IPS-NIHi7 (cell line): ENCODE measurements at regions not wholly inside any gene's neighbourhood (a gene's known extent, or its start where the extent isn't known, plus 50 kb on each side); places are given as distances from the start of the nearest gene placed in this dataset.

ENCODE experiments used
- DNase-seq: peaks from one replicate; pipeline ENCODE4 v3.0.0; 2012; ENCODE audit warnings: mixed read lengths; ENCODE audit errors: extremely low spot score

GRCh38 chr12:92535961-92536360 is 166.8 kb upstream of the PLEKHG7 start:
- no peak for DNase-seq

DNA sequence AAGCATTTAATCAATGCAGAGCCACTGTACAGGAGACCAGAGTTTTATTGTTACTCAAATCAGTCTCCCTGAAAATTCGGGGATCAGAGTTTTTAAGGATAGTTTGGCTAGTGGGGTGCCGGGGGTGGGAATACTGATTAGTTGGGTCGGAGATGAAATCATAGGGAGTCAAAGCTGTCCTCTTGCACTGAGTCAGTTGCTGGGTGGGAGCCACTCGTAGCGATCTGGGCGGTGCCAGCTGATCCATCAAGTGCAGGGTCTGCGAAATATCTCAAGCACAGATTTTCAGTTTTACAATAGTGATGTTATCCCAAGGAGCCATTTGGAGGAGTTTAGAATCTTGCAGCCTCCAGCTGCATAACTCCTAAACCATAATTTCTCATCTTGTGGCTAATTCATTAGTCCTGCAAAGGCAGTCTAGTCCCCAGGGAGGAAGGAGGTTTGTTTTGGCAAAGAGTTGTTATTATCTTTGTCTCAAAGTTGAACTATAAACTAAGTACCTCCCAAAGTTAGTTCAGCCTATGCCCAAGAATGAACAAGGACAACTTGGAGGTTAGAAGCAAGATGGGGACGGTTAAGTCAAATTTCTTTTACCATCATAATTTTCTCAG is 169.4 kb upstream of the PLEKHG7 start:
- no peak for DNase-seq

- no peak for DNase-seq
Observed at GRCh38 chr12:92530706-92531105, 172.1 kb upstream of the PLEKHG7 start.

DNA sequence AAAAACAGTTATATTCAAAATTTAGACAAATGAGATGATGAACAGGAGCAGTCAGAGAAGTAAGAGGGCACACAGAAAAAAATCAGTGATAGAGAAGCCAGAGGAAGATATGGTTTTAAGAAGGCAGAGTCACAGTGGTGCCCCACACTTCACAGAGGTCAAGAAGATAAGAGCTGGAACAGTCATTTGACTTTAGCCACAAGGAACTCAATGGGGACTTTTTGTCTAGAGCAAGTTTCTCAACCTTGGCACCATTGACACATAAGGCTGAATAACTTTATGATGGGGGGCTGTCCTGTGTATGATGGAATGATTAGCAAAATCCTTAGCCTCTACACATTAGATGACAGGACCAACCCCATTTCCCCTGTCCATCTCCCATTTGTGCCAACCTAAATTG is 172.8 kb upstream of the PLEKHG7 start:
- DNase-seq, result no peak

DNA sequence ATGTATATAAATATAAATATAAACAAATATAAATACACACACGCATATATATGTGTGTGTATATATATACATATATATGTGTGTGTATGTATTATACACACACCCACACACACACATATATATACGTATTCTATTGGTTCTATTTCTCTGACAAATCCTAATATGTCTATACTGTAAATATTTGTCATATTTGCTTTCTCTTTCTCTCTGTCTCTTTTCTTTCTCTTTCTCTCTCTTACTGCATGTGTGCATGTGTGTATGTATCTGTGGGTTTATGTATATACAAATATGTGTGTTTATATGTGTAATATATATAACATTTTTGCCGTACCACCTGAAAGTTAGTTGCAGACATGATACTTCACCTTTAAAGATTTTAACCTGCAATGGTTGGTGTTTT is 174.2 kb upstream of the PLEKHG7 start:
- DNase-seq, result no peak

GRCh38 chr12:92528097-92528496 is 174.7 kb upstream of the PLEKHG7 start:
- no peak for DNase-seq

- DNase-seq, result no peak
Observed at GRCh38 chr12:92524489-92524888, 178.3 kb upstream of the PLEKHG7 start.

DNA sequence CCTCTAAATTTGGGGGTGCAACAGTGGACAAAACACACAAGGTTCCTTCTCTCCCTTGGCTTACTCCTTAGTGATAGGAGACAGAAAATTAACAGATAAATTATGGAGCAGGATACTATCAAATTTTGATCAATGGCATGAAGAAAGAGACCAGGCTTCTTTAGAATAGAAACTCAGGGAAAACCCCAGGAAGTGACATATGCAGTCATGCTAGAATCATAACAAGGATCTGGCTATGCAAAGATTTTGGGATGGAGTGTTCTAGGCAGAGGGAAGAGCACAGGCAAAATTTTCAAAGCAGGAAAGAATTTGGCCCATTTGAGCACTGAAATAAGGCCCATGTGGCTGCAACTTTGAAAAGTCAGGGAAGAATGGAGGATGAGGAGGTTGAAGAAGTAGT is 182.3 kb upstream of the PLEKHG7 start:
- DNase-seq, result no peak

- no peak for DNase-seq
Observed at GRCh38 chr12:92519284-92519683, 183.5 kb upstream of the PLEKHG7 start.

DNA sequence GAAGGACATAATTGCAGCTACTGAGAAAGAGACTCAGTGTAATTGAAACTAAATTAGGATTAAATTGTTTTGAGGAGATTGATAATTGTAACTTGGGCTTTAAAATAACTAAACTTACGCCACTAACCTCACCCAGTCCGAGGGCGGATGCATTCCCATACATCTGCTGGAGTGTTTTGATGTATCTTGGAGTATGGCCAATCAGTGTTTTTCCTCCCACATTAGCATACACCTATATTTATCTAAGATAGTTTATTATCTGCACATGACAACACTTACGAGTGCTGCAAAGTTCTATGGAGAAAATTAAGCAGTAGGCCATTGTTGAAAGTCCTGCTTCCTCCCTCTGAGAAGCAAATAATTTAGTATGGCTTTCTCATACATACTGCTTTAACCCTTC is 184.7 kb upstream of the PLEKHG7 start:
- DNase-seq, result no peak

DNA sequence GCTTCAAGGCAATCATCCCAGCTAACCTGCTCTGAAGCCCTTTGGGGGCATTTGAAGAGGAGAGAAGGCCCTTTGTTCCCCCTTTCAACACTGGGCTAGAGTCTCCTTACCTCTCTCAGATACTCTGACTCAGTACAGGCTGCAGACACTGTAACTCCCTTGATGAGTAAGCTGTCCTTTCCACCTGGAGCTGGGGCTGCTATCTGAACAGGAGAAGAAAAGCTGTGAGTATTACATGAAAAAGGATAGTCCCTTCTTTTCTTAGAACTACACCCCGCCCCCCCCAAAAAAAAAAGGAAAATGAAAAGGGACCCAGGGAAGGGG is 186.6 kb upstream of the PLEKHG7 start:
- no peak for DNase-seq

DNA sequence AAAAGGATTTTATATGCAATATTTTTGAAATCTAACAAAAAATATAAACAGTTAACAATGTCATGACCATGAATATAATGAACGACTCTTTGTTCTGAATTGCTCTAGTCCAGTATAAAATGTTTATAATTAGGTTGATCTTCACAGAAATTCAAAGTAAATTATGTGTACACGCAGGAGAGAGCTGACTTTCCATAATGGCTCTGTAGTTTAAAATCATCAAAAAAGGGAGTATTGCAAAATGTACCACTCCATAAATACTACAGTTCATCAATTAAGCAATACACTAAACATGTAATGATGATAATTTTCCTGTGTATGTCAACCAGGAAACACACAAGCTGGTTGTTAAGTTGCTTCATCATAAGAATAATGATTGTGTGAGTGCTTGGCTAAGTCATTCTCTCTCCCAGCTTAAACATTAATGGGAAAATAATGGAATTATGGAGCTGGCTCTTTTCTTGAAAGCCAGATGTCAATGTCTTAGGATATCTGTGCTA is 189.5 kb upstream of the PLEKHG7 start:
- DNase-seq, result no peak

DNA sequence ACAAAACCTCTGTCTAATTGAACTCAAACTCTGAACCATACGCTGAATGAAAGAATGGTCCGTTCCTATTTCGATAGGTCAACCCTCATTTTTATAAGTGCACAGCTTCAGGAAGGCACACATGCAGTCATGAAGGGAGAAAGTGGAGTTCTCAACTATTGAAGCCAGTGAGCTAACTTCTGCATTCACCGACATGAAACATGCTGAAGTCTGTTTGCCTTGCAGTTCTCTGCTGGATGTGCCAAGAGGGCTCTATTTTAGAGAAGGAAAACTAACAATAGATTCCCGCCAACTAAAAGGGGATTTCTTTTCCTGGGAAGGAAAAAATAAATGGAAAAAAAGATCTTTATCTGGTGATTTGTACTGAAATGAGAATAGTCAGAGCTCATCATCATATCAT is 191.0 kb upstream of the PLEKHG7 start:
- DNase-seq, result no peak

DNA sequence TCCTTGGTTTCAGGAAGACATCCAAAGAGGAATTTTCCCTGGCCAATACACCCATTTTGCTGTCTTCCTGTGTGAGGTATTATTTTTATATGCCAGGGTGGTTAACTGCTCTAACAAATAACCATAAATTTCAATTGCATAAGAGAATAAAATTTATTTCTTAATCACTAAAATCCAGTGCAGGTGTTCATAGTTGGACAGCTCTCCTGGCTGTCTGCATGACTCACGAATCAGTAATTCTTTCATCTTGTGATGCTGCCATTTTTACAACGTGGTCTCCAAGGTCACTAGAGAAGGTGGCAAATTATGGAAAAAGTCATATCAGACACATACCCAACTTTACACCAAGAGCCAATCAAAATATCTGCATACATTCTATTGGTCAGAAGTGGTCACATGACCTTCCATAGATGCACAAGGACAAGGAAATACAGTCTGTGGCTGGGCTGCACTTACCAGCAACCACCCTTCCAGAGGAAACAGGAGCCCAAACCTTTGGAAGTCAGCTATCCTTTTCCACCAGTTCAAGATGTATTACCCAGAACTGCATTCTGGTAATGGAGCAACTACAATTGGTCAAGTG is 193.5 kb upstream of the PLEKHG7 start:
- DNase-seq, result no peak

DNA sequence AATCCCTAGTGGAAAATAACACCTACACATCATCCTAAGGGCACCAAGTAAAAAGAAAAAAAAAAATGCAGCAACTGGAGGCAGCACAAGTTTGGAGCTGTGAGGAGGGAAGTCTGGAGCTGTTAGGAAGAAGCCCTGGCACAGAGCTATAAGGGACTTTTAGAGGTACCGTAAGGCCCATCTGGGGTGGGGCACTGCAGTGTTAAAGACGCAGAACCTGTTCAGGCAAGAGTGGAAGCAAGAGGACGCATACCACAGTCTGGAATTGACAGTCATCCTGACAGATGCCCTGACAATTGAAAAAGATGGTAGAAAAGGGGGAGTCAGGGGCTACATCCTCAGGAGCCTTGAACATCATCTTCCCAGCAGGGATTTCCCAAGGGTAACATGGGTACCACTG is 195.9 kb upstream of the PLEKHG7 start:
- no peak for DNase-seq

- DNase-seq, result peak; percentile 25
Observed at GRCh38 chr12:92506460-92506859, 196.3 kb upstream of the PLEKHG7 start.

DNA sequence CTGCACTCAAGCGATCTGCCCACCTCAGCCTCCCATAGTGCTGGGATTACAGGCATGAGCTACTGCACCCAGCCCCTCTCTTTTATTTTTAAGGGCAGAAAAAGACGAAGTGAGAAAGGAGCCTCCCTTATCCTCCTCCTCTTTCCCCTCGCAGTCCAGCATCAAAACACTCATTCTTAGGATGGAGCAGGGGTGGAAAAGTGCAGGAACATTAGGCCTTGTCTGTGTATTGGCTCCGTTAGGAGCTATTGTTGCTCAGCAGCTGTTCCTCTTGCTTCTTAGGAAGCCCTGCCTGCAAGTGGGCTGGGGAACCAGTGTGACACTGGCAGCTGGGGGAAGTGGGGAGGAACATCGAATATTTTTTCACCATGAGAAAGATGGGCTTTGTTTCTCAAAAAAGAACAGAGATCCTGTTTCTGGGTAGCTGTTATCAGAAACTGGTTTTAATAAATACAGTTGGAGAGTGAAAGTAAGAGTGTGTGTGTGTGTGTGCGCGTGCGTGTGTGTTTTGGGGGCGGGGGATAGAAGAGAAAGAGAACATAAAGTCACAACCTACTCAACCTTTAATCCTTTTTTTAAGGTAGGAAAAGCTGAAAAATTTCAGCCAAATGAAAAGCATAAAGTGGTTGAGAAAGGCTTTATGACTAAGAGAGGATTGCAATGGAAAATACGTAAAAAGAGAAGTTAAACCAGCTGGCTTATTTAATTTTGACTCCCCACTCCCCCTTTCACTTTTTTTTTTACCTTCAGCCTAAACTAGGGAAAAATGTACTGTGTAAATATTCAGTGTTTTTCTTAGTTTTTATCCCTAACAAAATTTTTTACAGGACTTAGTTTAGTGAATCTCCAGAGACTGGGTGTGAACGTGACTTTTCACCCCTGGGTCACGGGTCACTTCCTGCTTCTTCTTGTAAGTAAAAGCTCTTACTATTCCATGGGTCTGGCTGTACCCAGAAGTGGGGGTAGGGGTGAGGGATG is 197.2 kb upstream of the PLEKHG7 start:
- peak; percentile 20 for DNase-seq

DNA sequence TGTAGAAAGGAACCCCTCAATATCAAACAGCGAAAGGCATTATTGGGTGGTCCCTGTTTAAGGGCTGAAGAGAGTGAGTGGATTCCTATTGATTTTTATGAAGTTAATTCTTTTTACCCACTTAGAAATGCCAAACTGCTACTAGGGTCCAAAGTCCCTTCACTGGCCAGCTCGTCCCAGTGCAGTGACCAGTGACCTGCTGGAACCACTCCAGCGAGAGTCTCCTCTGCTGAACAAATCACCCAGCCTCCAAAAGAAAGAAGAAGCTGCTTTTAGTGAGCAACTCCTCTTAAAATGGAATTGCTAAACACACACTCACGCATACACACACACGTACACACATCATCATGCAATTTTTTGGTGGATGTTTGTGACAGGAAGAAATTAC is 198.2 kb upstream of the PLEKHG7 start:
- no peak for DNase-seq

DNA sequence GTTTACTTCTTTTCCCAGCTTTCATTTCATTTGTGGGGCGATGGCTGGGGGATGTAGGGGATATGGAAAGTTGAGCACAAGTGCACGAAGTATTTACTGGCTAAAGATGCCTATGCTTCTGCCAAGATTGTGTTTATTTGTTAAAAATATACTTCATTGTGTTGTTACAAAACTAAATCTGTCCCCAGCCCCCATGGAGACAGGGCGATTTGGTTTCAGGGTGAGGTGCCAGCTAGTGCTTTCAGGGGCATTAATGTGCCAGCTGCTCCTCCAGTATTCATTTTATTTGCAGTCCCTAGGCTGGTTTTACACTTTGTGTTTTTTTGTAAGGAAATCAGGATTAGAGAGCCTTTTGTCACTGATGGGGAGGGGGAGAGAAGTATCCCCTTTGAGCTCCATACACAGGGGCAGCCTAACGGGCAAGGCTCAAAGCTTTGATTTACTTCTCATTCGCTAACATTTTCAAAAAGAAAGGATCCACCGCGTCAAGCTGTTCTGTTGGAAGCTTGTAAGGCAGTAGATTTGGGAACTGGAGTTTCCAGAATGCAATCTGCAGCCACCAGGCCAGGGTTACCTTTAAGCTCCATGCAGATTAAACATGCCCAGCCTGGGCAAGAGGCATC is 198.7 kb upstream of the PLEKHG7 start:
- no peak for DNase-seq

GRCh38 chr12:92503029-92503931 is 199.5 kb upstream of the PLEKHG7 start:
- DNase-seq, result no peak

DNA sequence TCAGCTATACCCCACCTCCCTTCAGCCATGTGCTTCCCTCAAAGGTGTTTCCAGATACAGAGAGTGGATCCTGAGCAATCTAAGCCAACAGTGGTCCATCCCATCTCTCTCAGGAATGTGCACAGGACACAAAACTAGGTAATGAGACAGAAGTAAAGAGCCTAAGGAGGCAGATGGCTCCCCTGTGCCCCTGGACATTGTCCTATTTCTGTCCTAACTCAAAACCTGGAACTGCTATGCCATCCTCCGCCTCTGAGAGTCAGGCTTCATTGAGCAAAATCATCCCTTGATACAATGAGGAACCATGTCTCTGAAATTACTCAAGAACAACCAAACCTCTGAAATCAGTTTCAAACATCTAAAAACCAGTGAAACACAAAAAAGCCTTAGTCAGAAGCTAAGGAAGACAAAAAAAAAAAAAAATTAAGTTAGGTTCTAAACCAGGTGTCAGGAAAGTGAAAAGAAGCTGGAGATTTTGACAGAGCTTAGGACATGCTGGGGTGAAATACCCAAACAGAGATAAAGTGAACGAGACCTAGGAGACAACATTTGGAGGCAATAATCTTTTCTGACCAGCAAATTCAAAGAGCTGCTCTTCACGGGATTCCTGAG is 200.3 kb upstream of the PLEKHG7 start:
- no peak for DNase-seq
